HG03558 (cell line): ENCODE measurements at regions not wholly inside any gene's neighbourhood (a gene's known extent, or its start where the extent isn't known, plus 50 kb on each side); places are given as distances from the start of the nearest gene placed in this dataset.

Source experiments
- ATAC-seq: cut with Tn5 transposase; IDR thresholded peaks from one replicate; pipeline ENCODE4 v1.9.1; 2021; ENCODE audit warnings: moderate number of reproducible peaks; ENCODE audit not compliant: unreplicated experiment; ENCODE audit errors: extremely low read depth

GRCh38 chr9:103721056-103721455 is 373.1 kb upstream of the SMC2 start:
- ATAC-seq = no peak

GRCh38 chr9:103730866-103731265 is 363.2 kb upstream of the SMC2 start:
- ATAC-seq = no peak

GRCh38 chr9:103731541-103731940 is 362.6 kb upstream of the SMC2 start:
- ATAC-seq = no peak

GRCh38 chr9:103734471-103734870 is 359.6 kb upstream of the SMC2 start:
- ATAC-seq = no peak

- no peak for ATAC-seq
These were observed 338.7 kb upstream of the SMC2 start for GRCh38 chr9:103755441-103755840.

- no peak for ATAC-seq
These were observed 338.1 kb upstream of the SMC2 start for GRCh38 chr9:103755986-103756385.

- no peak for ATAC-seq
These were observed 337.0 kb upstream of the SMC2 start for GRCh38 chr9:103757062-103757461.

GRCh38 chr9:103761466-103761865 is 332.6 kb upstream of the SMC2 start:
- no peak for ATAC-seq

GRCh38 chr9:103789686-103790085 is 304.4 kb upstream of the SMC2 start:
- no peak for ATAC-seq

GRCh38 chr9:103798620-103799019 is 295.5 kb upstream of the SMC2 start:
- peak; percentile 100 for ATAC-seq

GRCh38 chr9:103799959-103800358 is 294.1 kb upstream of the SMC2 start:
- ATAC-seq = no peak

- no peak for ATAC-seq
These were observed 292.0 kb upstream of the SMC2 start for GRCh38 chr9:103802068-103802467.

- ATAC-seq = no peak
These were observed 290.9 kb upstream of the SMC2 start for GRCh38 chr9:103803245-103803644.

GRCh38 chr9:103804077-103804735 is 289.9 kb upstream of the SMC2 start:
- no peak for ATAC-seq

- ATAC-seq = no peak
These were observed 284.4 kb upstream of the SMC2 start for GRCh38 chr9:103809745-103810144.

- ATAC-seq = no peak
These were observed 282.6 kb upstream of the SMC2 start for GRCh38 chr9:103811462-103811861.

- ATAC-seq = no peak
These were observed 278.0 kb upstream of the SMC2 start for GRCh38 chr9:103816146-103816545.

GRCh38 chr9:103819936-103820335 is 274.2 kb upstream of the SMC2 start:
- no peak for ATAC-seq

GRCh38 chr9:103821115-103821514 is 273.0 kb upstream of the SMC2 start:
- ATAC-seq = no peak

GRCh38 chr9:103837940-103838339 is 256.2 kb upstream of the SMC2 start:
- ATAC-seq = no peak

- no peak for ATAC-seq
These were observed 254.9 kb upstream of the SMC2 start for GRCh38 chr9:103839197-103839596.

GRCh38 chr9:103867886-103868285 is 226.2 kb upstream of the SMC2 start:
- ATAC-seq = no peak

GRCh38 chr9:103872811-103873210 is 221.3 kb upstream of the SMC2 start:
- no peak for ATAC-seq
